WTC11 (cell line): ENCODE measurements at regions not wholly inside any gene's neighbourhood (a gene's known extent, or its start where the extent isn't known, plus 50 kb on each side); places are given as distances from the start of the nearest gene placed in this dataset.

Source experiments
- ATF2 ChIP-seq: sonication (generic); formaldehyde crosslinking; IDR thresholded peaks from 2 replicates; pipeline ENCODE4 v1.8.1; 2022; ENCODE audit warnings: low read depth, missing genetic modification reagents, borderline replicate concordance
- CTCF ChIP-seq: fragments of 200-600 bp; IDR thresholded peaks from 2 replicates; pipeline ENCODE4 v1.8.0; 2022; ENCODE audit warnings: antibody characterized with exemption
- E2F1 ChIP-seq: sonication (generic); formaldehyde crosslinking; IDR thresholded peaks from 2 replicates; pipeline ENCODE4 v1.8.0; 2022; ENCODE audit warnings: mild to moderate bottlenecking, missing genetic modification reagents
- E2F4 ChIP-seq: sonication (generic); formaldehyde crosslinking; IDR thresholded peaks from 2 replicates; pipeline ENCODE4 v1.8.1; 2022; ENCODE audit warnings: low read depth, mild to moderate bottlenecking, moderate library complexity, missing genetic modification reagents, borderline replicate concordance
- MYBL2 ChIP-seq: sonication (generic); formaldehyde crosslinking; IDR thresholded peaks from 2 replicates; pipeline ENCODE4 v1.8.1; 2023; ENCODE audit warnings: mild to moderate bottlenecking, moderate library complexity, missing genetic modification reagents
- SMAD4 ChIP-seq: sonication (generic); formaldehyde crosslinking; IDR thresholded peaks from 2 replicates; pipeline ENCODE4 v1.8.0; 2022; ENCODE audit warnings: mild to moderate bottlenecking, missing genetic modification reagents
- USF1 ChIP-seq: sonication (generic); formaldehyde crosslinking; IDR thresholded peaks from 2 replicates; pipeline ENCODE4 v1.8.0; 2022; ENCODE audit warnings: mild to moderate bottlenecking, missing genetic modification reagents
- USF2 ChIP-seq: sonication (generic); formaldehyde crosslinking; IDR thresholded peaks from 2 replicates; pipeline ENCODE4 v1.8.1; 2023; ENCODE audit warnings: mild to moderate bottlenecking, missing genetic modification reagents, moderate library complexity
- ZNF138 ChIP-seq: sonication (generic); formaldehyde crosslinking; conservative IDR thresholded peaks from 2 replicates; pipeline ENCODE4 v1.8.1; 2022; ENCODE audit warnings: mild to moderate bottlenecking, moderate library complexity, missing genetic modification reagents
- ZNF281 ChIP-seq: sonication (generic); formaldehyde crosslinking; IDR thresholded peaks from 2 replicates; pipeline ENCODE4 v1.8.0; 2023; ENCODE audit warnings: mild to moderate bottlenecking, missing genetic modification reagents

GRCh38 chr9:90137801-90138200, 504.8 kb downstream of the DIRAS2 start:
- TF ChIP-seq USF2 (CRISPR knock-in tag) (no peak), ATF2 (CRISPR knock-in tag) (no peak), ZNF138 (CRISPR knock-in tag) (no peak), USF1 (no peak), MYBL2 (no peak), CTCF (no peak), SMAD4 (no peak), E2F4 (CRISPR knock-in tag) (no peak), E2F1 (CRISPR knock-in tag) (no peak), ZNF281 (CRISPR knock-in tag) (no peak)
